Retinal pigment epithelial cell (primary cell): ENCODE measurements at regions not wholly inside any gene's neighbourhood (a gene's known extent, or its start where the extent isn't known, plus 50 kb on each side); places are given as distances from the start of the nearest gene placed in this dataset.

ENCODE experiments used
- DNase-seq: peaks from one replicate; pipeline ENCODE4 v3.0.0-alpha.2; 2010; ENCODE audit warnings: low read depth
- H3K4me3 ChIP-seq: 2 replicates; pipeline ENCODE4 v1.5.1; 2011; ENCODE audit warnings: mild to moderate bottlenecking, low read length, control low read depth, moderate library complexity
- TF ChIP-seq, protein P1 (sequence below): conservative IDR thresholded peaks from 2 replicates; pipeline ENCODE4 v1.5.1; 2011; ENCODE audit warnings: low read depth, low read length, control low read depth, inconsistent platforms

DNA sequence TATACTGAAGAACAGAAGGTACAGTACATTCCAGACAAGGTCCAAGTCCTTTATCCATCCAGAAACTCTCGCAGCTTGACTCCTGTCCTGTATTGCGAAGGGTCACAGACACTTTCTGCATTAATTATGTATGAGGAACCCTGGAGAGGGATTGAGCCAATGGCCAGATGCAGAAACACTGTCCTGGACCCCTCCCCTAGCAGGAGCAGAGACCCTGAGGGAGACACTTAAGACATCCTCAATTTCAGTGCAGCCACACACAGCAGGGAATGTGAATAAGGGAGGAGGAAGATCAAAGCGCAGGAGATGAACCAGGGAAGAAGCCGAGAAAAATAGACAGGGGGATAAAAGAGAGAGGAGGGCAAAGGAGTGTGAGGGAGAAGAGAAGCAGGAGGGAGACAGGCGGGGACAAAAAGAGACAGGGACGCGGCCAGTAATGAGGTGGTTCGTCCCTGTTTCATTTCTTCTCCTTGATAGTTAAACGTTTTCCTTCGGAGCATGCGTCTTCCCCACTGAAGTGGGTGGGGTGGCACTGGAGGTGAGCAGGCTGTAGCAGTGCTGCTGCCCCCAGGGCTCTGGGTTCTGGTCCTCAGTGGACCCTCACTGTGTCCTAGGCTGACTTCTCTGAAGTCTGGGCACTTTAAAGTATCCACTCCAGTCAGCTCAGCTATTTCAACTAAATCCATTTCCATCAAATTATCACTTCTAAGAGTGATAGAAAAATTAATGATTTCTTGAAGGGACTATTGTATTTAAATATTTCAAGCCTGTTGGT lies 356.4 kb upstream of the NOCT start:
- TF ChIP-seq, protein P1, sequence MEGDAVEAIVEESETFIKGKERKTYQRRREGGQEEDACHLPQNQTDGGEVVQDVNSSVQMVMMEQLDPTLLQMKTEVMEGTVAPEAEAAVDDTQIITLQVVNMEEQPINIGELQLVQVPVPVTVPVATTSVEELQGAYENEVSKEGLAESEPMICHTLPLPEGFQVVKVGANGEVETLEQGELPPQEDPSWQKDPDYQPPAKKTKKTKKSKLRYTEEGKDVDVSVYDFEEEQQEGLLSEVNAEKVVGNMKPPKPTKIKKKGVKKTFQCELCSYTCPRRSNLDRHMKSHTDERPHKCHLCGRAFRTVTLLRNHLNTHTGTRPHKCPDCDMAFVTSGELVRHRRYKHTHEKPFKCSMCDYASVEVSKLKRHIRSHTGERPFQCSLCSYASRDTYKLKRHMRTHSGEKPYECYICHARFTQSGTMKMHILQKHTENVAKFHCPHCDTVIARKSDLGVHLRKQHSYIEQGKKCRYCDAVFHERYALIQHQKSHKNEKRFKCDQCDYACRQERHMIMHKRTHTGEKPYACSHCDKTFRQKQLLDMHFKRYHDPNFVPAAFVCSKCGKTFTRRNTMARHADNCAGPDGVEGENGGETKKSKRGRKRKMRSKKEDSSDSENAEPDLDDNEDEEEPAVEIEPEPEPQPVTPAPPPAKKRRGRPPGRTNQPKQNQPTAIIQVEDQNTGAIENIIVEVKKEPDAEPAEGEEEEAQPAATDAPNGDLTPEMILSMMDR, result no peak
- no peak for DNase-seq
- H3K4me3 ChIP-seq, result no peak overlapping the region

DNA sequence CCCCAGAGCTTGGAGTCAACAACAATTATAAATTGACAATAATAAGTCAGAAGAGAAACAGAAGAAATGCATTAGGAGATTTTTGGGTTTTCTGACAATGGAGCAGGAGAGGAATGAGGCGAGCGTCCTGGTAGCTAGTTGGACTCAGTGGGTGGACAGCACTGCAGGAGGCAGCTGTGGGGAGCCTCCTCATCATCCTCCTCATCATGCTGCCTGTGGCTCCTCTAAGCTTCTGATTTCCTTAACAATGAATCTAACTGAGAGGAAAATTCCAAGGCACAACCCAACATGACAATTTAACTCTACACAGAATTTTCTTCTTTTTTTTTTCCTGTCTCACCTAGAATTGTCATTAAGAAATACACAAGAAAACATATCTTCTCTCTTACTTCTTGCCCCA lies 357.1 kb upstream of the NOCT start:
- no peak overlapping the region for H3K4me3 ChIP-seq
- TF ChIP-seq, protein P1, result no peak
- no peak for DNase-seq

DNA sequence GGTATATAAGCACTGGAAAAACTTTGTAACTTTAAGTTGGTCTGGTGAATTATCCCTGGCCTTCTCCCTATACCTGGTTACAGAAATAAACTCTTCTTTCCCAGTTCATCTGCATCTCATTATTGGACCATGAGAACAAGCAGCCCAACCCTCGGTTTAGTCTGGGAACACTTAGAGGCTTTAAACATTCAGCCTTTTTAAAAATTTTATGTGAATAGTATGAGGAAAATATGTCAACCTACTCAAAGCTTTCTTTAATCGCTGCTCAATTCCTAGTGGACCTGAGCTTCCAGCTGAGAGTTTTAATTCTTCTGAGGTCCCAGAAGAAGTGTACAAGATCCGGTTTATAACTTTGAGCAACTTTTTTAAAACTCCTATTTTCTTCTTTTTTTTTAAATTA lies 358.6 kb upstream of the NOCT start:
- no peak for DNase-seq

DNA sequence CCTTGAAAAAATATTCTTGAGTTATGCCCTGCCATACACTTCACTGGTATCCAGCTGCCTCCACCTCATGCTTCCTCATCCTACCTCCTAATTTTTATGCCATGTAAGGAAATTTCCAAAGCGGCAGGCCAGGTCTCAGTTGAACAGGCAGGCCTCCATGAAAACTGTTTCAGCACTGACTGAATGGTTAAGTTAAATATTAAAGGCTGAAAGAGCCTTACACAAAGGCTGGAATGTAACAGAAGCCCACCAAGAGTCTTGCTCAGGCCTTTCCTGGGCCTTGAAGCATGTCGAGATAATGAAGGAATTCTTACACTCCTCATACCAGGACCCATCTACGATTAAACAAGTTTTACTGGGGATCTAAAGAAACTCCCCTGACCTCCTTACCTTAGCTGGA lies 359.6 kb upstream of the NOCT start:
- no peak for DNase-seq
- TF ChIP-seq, protein P1, result no peak
- H3K4me3 ChIP-seq, result no peak overlapping the region

More for the DNA sequence above, 358.6 kb upstream of the NOCT start:
- no peak overlapping the region for H3K4me3 ChIP-seq
- TF ChIP-seq, protein P1, result no peak

DNA sequence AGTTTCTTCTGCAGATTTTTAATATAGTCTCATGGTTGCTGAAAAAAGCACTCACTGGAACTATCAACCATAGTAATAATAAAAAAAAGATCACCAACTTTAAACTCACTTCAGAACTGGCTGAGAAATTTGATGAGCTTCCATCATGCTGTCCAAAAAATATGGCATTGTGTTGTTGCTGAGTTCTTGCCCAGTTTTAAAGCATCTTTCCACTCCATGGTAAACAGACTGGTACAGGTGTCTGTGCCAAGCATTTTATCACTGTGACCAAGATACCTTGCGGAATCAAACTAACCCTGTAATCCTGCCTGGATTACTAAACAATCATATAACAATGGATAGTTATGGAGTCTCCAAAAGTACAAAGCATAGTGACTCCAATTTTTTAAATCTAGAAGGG lies 360.3 kb upstream of the NOCT start:
- TF ChIP-seq, protein P1, result no peak
- H3K4me3 ChIP-seq, result no peak overlapping the region

DNA sequence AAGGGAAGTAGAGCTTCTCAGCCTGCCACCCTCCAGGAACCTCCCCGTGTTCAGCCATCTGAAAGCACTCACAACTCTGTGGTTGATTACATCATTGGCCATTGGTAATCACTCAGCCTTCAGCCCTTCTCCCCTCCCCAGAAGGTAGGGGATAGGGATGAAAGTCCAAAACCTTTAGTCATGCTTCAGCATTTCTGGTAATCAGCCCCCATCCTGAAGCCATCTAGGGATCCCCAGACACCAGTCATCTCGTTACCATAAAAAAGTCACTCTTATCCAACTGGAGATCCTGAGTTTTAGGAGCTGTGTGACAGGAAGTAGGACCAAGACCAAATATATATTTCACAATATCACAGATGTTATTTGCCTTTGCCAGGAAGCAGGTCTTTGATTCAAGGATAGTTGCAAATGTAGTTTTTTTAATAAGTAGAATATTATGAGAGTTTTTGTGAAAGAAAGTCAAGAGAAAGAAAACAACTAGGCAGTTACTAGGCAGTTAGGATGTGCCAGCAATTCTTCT lies 364.6 kb upstream of the NOCT start:
- TF ChIP-seq, protein P1, result no peak
- H3K4me3 ChIP-seq, result no peak overlapping the region
- no peak for DNase-seq

More for the DNA sequence above, 360.3 kb upstream of the NOCT start:
- DNase-seq, result no peak

DNA sequence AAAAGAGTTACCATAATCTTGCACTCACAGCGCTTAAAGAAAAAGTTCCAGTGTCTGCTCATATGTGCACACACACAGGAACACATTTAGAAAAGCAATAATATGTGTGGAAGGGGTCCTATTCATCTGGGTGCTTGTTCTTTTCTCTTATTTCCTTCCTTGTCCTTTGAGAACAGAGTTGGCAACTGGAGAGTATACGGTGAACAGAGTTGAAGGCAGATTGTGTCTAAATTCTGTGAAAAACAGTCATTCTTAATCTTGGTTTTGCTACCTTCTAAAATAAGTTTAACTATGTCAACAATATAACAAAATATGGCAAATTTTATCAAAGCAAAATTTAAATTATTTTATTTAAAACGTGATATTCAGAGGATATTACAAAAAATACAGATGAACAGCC lies 365.1 kb upstream of the NOCT start:
- no peak for DNase-seq
- no peak overlapping the region for H3K4me3 ChIP-seq
- TF ChIP-seq, protein P1, result no peak
